DMS 273 treated with DMSO at 0.1 percent for 48 hours (cell line): ENCODE measurements at regions not wholly inside any gene's neighbourhood (a gene's known extent, or its start where the extent isn't known, plus 50 kb on each side); places are given as distances from the start of the nearest gene placed in this dataset.
"Not testable (repeated sequence)": the region's sequence is repeated elsewhere in the genome, so short reads cannot be mapped to it uniquely, and the experiment has no call there.

Source experiments
- DNase-seq: peaks from one replicate; lab custom pipeline; 2025; lab: John Stamatoyannopoulos, UW

- no peak for DNase-seq
Observed at GRCh38 chr5:66413931-66414330, 182.3 kb upstream of the MAST4 start.

GRCh38 chr5:66415208-66415607 is 181.0 kb upstream of the MAST4 start:
- DNase-seq: peak; percentile 19

GRCh38 chr5:66416698-66417097 is 179.5 kb upstream of the MAST4 start:
- no peak for DNase-seq

GRCh38 chr5:66417781-66418180 is 178.4 kb upstream of the MAST4 start:
- DNase-seq: no peak

GRCh38 chr5:66423484-66423883 is 172.7 kb upstream of the MAST4 start:
- no peak for DNase-seq

GRCh38 chr5:66425842-66426241 is 170.4 kb upstream of the MAST4 start:
- no peak for DNase-seq

GRCh38 chr5:66426259-66427138 is 169.7 kb upstream of the MAST4 start:
- no peak for DNase-seq

GRCh38 chr5:66427139-66427442 is 169.1 kb upstream of the MAST4 start:
- no peak for DNase-seq

GRCh38 chr5:66436721-66437120 is 159.5 kb upstream of the MAST4 start:
- no peak for DNase-seq

- DNase-seq: no peak
Observed at GRCh38 chr5:66438087-66438486, 158.1 kb upstream of the MAST4 start.

- no peak for DNase-seq
Observed at GRCh38 chr5:66438696-66439095, 157.5 kb upstream of the MAST4 start.

- DNase-seq: no peak
Observed at GRCh38 chr5:66440202-66440680, 156.0 kb upstream of the MAST4 start.

- no peak for DNase-seq
Observed at GRCh38 chr5:66441351-66441750, 154.8 kb upstream of the MAST4 start.

GRCh38 chr5:66442951-66443445 is 153.2 kb upstream of the MAST4 start:
- DNase-seq: no peak

- DNase-seq: no peak
Observed at GRCh38 chr5:66443462-66444130, 152.6 kb upstream of the MAST4 start.

GRCh38 chr5:66448070-66448469 is 148.1 kb upstream of the MAST4 start:
- DNase-seq: not testable (repeated sequence)

GRCh38 chr5:66450237-66450636 is 146.0 kb upstream of the MAST4 start:
- no peak for DNase-seq

GRCh38 chr5:66450988-66451387 is 145.2 kb upstream of the MAST4 start:
- DNase-seq: no peak

GRCh38 chr5:66452109-66452508 is 144.1 kb upstream of the MAST4 start:
- no peak for DNase-seq

- DNase-seq: no peak
Observed at GRCh38 chr5:66454186-66455078, 141.8 kb upstream of the MAST4 start.

GRCh38 chr5:66459728-66460127 is 136.5 kb upstream of the MAST4 start:
- DNase-seq: no peak

GRCh38 chr5:66467564-66467963 is 128.6 kb upstream of the MAST4 start:
- no peak for DNase-seq
